Muscle of leg (tissue), 3 donors: ENCODE measurements at regions not wholly inside any gene's neighbourhood (a gene's known extent, or its start where the extent isn't known, plus 50 kb on each side); places are given as distances from the start of the nearest gene placed in this dataset.

Experiments used
- DNase-seq: peaks from one replicate; pipeline ENCODE4 v3.0.0; 2013
- H3K27ac ChIP-seq: one replicate; pipeline ENCODE4 v1.5.1; 2013; ENCODE audit warnings: mild to moderate bottlenecking, low read length, control low read depth
- H3K27me3 ChIP-seq: one replicate; pipeline ENCODE4 v1.6.1; 2013; ENCODE audit warnings: low read length; ENCODE audit not compliant: control insufficient read depth, insufficient read depth
- H3K36me3 ChIP-seq: one replicate; pipeline ENCODE4 v1.6.1; 2013; ENCODE audit warnings: low read length; ENCODE audit not compliant: control insufficient read depth, insufficient read depth
- H3K4me1 ChIP-seq: one replicate; pipeline ENCODE4 v1.6.1; 2013; ENCODE audit warnings: low read length; ENCODE audit not compliant: control insufficient read depth, insufficient read depth
- H3K4me3 ChIP-seq: one replicate; pipeline ENCODE4 v1.5.1; 2013; ENCODE audit warnings: low read length, control low read depth
- H3K9me3 ChIP-seq: replicated peaks from 2 replicates; pipeline ENCODE4 v1.6.1; 2013; ENCODE audit warnings: low read depth, low read length; ENCODE audit not compliant: control insufficient read depth
- WGBS: methylation state at CpG from one replicate; pipeline ENCODE4 v1.1.5; 2013; ENCODE audit warnings: missing lambda C conversion rate; ENCODE audit not compliant: insufficient coverage; 5-methylcytosine and 5-hydroxymethylcytosine counted together

DNA sequence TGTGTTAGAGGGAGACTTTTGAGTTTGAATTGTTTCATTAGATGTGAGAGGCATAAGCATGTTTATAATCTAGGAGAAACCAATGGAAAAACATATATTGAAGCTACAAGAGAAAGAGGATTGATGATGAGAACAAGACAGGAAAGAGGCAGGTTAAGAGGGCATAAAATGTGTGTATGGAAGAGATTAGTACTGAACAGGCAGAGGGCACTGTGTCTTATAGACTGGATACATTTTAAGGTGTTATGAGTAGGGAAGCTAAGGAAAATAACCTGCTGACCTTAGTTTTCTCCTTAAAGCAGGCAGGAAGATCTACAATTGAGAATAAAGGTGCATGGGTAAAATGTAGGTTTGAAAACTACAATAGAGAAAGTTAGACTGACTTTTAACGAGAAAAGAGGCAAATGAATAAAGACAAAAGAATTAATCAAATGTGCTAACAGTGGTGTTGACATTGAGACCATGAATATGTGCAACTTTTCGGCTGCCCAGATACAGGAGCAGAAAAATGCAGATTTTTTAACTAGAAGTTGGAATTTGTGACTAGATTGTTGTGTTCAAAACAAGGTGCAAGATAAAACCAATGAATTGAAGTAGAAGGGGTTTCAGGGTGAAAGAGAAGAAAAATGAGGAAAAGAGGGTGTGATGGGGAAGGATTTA, 846.3 kb downstream of the HACE1 start:
- Histone ChIP-seq H3K4me3 (no peak overlapping the region), H3K9me3 (no peaks in the 10 kb centered on the region), H3K27ac (no peak overlapping the region), H3K27me3 (no peaks in the 10 kb centered on the region), H3K4me1 (no peaks in the 10 kb centered on the region), H3K36me3 (no peaks in the 10 kb centered on the region)
- WGBS, result 60% methylated on average over 2 of the region's 2 CpGs
- no peak for DNase-seq

DNA sequence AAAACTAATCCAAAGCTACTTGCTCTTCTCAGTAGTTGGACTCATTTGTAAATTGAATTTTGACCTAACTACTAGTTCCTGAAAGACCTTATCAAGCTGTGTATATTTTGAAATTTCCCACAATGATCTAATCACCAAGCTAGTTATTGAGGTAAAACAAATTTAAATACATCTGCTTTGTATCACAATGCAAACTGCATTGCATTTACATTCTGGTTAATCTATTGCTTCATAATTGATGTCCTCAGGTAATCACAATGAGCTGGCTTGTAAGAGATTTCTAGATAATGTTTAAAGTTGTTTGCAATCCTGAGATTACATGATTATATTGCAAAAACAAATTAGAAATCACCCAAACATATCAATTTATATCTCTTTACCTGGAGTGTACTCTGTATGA, 848.8 kb downstream of the HACE1 start:
- no peaks in the 10 kb centered on the region for H3K36me3 ChIP-seq
- no peak overlapping the region for H3K27ac ChIP-seq
- no peak for DNase-seq
- H3K27me3 ChIP-seq, result no peaks in the 10 kb centered on the region
- H3K4me3 ChIP-seq, result no peak overlapping the region
- H3K9me3 ChIP-seq, result no peaks in the 10 kb centered on the region
- no peaks in the 10 kb centered on the region for H3K4me1 ChIP-seq

DNA sequence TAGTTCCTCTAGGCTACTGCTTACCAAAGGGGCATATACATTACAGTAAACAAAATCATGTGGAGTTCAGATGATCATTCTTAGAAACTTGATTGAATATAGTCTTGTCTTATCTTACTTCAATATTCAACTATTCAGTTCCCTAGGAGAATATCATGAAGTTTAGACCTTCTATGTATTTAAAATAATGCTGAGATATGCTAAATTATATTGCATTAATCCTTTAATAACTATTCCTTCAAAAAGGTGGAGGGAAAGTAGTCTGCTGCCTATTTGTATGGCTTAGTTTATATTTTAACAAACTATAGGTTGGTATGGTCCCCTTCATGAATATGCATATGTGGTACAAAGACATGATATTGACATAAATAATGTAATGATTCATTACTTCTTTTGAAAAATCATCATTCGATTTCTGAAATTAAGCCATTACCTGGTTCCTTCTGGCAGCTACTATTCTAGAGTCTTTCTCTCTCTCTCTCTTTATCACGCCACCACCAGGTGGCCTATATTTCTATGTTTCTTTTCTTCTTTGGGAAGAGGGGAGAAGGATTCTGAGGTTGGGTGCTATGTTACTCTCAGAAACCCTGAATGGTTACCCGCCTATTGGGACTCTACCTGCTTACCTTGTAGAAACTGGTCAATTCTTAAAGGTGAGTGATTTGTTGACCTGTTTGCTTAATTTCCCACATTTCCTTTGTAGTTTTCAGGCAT, 855.8 kb downstream of the HACE1 start:
- Histone ChIP-seq H3K4me3 (no peak overlapping the region), H3K9me3 (no peaks in the 10 kb centered on the region), H3K27ac (no peak overlapping the region), H3K36me3 (no peaks in the 10 kb centered on the region), H3K27me3 (no peaks in the 10 kb centered on the region), H3K4me1 (no peaks in the 10 kb centered on the region)
- WGBS, result no CpG with 5 or more reads among the region's 3 CpGs
- DNase-seq, result no peak

DNA sequence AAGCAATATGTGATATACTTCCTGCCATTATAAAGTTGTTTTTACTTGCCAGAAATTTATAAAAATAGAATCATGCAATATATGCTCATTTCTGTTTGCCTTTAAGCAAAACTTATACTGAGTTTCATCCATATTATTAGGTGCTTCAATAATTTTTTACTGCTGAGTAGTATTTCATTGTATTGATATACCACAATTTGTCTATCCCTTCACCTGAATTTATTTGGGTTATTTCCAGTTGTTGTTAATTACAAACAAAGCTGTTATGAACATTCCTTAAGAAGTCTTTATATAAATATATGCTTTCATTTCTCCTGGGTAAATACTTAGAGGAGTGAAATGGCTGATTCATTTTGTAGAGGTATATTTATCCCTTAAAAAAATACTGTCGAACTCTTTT, 864.1 kb downstream of the HACE1 start:
- Histone ChIP-seq H3K36me3 (no peaks in the 10 kb centered on the region), H3K4me1 (no peaks in the 10 kb centered on the region), H3K27ac (no peak overlapping the region), H3K27me3 (no peaks in the 10 kb centered on the region), H3K9me3 (no peaks in the 10 kb centered on the region), H3K4me3 (no peak overlapping the region)
- DNase-seq, result no peak
- no CpG with 5 or more reads among the region's 1 CpG for WGBS

DNA sequence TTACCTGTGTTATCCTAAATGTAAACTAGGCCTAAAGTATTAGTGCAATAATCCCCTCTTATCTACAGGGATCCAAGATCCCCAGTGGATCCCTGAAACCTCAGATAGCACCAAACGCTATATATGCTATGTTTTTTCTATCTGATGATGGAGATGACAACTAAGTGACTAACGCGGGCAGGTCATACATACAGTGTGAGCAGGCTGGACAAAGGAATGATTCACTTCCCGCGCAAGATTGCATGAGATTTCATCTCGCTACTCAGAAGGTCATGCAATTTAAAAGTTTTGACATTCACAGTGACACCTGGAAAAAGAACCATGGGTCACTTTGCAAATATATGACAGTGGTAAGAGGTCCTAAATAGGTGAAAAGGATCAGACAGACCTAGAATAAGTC, 875.9 kb downstream of the HACE1 start:
- 96% methylated on average over 5 of the region's 6 CpGs for WGBS
- no peak overlapping the region for H3K27ac ChIP-seq

DNA sequence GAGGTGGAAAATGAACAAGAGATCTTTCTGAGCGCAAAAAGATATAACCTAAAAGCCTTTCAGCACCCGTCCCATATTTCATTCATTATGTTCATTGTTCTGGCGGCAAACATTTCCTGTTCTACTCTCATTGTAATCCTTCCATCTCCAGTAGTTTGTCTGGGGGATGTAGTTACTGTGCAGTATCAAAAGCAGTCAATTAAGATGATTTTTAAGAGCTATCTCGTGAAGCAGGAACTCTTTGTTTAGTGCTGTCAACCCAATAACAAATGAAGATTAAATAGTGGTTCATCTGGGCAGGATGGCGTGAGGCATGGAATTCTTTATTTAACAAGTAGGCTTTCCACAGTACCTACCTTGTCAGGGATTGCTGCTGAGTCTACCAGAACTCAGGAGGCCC, 876.7 kb downstream of the HACE1 start:
- no peak for DNase-seq
- no peaks in the 10 kb centered on the region for H3K27me3 ChIP-seq
- H3K9me3 ChIP-seq, result no peaks in the 10 kb centered on the region
- no peaks in the 10 kb centered on the region for H3K4me1 ChIP-seq
- H3K4me3 ChIP-seq, result no peak overlapping the region
- 40% methylated on average over 1 of the region's 5 CpGs for WGBS
- H3K36me3 ChIP-seq, result no peaks in the 10 kb centered on the region
- no peak overlapping the region for H3K27ac ChIP-seq

More for the DNA sequence above, 875.9 kb downstream of the HACE1 start:
- H3K27me3 ChIP-seq, result no peaks in the 10 kb centered on the region
- no peaks in the 10 kb centered on the region for H3K9me3 ChIP-seq
- H3K36me3 ChIP-seq, result no peaks in the 10 kb centered on the region
- DNase-seq, result no peak
- H3K4me1 ChIP-seq, result no peaks in the 10 kb centered on the region
- H3K4me3 ChIP-seq, result no peak overlapping the region

DNA sequence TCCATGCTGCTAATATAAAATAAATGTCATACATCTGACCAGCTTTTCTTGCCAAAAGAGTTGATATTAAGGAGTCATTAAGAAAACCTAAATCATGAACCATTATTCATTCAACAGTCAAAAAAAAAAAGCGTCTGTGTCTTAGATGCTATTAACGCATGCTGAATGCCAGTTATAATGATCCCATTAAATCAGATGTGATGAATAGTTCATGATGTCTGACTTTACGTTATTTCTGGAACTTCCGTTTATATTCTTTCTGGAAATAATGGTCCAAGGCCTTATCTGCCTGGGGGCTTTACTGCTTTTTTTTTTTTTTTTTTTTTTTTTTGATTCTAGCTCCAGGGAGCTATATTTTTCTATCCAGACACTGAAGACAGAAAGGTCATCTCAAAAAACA, 877.1 kb downstream of the HACE1 start:
- H3K4me3 ChIP-seq, result no peak overlapping the region
- no peaks in the 10 kb centered on the region for H3K36me3 ChIP-seq
- no CpG with 5 or more reads among the region's 4 CpGs for WGBS

DNA sequence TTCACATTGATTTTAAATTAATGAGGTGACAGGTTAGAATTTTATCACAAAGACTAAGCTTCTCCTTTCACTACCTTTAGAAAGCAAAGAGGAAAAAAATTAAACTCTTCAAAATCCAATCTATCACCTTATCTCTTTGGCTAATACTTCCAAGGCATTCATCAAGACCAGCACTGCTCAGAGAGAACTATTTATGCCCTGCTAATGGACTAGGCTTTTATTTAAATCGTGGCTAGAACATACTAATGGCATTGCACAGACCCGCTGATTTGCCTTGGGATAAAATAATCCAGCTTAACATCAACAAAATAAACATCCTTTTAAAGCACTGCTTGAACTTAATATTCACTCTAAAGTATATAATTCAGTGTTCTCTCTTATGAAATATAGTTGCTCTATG, 880.4 kb downstream of the HACE1 start:
- no peaks in the 10 kb centered on the region for H3K36me3 ChIP-seq
- H3K27ac ChIP-seq, result no peak overlapping the region
- no peak overlapping the region for H3K4me3 ChIP-seq
- no peak for DNase-seq
- no CpG with 5 or more reads among the region's 2 CpGs for WGBS
- no peaks in the 10 kb centered on the region for H3K27me3 ChIP-seq
- H3K9me3 ChIP-seq, result no peaks in the 10 kb centered on the region
- no peaks in the 10 kb centered on the region for H3K4me1 ChIP-seq

More for the DNA sequence above, 877.1 kb downstream of the HACE1 start:
- no peaks in the 10 kb centered on the region for H3K4me1 ChIP-seq
- no peaks in the 10 kb centered on the region for H3K27me3 ChIP-seq
- DNase-seq, result no peak
- no peaks in the 10 kb centered on the region for H3K9me3 ChIP-seq
- no peak overlapping the region for H3K27ac ChIP-seq

DNA sequence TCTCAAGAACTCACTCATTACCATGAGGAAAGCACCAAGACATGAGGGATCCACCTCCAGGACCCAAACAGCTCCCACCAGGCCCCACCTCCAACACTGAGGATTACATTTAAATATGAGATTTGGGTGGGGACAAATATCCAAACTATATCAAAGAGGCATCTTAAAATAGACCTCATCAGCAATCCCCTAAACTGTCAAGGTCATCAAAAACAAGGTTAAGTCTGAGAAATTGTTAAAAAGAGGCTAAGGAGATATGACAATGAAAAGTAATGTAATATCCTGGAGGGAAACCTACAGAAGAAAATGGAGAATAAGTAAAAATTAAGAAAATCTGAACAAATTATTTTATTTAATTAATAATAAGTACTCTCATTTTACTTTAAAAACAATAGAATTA, 922.3 kb downstream of the HACE1 start:
- Histone ChIP-seq H3K9me3 (peaks cover 2% of the 10 kb centered on the region), H3K27ac (no peak overlapping the region), H3K27me3 (no peaks in the 10 kb centered on the region), H3K4me1 (no peaks in the 10 kb centered on the region), H3K36me3 (no peaks in the 10 kb centered on the region), H3K4me3 (no peak overlapping the region)
- DNase-seq, result no peak

DNA sequence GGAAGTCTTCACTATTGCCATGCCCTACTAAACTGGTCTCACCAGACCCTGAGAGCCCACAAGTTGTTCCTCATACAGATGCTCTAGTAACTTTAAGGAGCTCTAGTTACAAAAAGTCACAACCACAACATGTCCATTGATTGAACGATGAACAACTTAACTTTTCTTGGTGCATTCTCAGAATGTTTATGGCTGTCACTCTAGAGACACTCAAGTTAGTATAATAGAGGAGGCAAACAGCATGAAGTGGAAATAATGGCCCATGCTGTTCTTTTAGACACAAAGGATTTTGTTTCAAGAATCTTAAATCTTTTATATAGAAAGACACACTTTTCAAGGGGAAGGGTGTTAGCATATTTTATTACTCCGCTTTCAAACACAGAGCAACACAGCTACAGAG, 934.4 kb downstream of the HACE1 start:
- no peaks in the 10 kb centered on the region for H3K4me1 ChIP-seq
- H3K4me3 ChIP-seq, result no peak overlapping the region
- H3K36me3 ChIP-seq, result no peaks in the 10 kb centered on the region
- peaks cover 5% of the 10 kb centered on the region for H3K9me3 ChIP-seq
- no CpG with 5 or more reads among the region's 2 CpGs for WGBS
- no peak for DNase-seq
- no peak overlapping the region for H3K27ac ChIP-seq
- no peaks in the 10 kb centered on the region for H3K27me3 ChIP-seq

DNA sequence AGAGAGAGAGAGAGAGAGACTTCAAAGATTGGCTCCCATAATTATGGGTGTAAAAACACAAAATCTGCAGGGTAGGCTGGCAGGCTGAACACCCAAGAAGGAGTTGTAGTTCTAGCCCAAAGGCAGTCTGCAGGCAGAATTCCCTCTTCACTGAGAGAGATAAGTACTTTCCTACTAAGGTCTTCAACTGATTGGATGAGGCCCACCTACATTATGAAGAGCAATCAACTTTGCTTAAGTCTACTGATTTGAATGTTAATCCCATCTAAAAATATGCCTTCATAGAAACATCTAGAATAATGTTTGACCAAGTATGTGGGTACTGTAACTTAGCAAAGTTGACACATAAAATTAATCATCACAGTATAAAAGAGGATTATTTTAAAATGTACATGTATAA, 949.7 kb downstream of the HACE1 start:
- H3K9me3 ChIP-seq, result no peaks in the 10 kb centered on the region

More for the DNA sequence above, 949.7 kb downstream of the HACE1 start:
- no peaks in the 10 kb centered on the region for H3K36me3 ChIP-seq
- H3K27me3 ChIP-seq, result no peaks in the 10 kb centered on the region
- no peak overlapping the region for H3K27ac ChIP-seq
- no peak overlapping the region for H3K4me3 ChIP-seq
- DNase-seq, result no peak
- no peaks in the 10 kb centered on the region for H3K4me1 ChIP-seq
